ENCODE measurements at regions not wholly inside any gene's neighbourhood (a gene's known extent, or its start where the extent isn't known, plus 50 kb on each side); places are given as distances from the start of the nearest gene placed in this dataset.

DNA sequence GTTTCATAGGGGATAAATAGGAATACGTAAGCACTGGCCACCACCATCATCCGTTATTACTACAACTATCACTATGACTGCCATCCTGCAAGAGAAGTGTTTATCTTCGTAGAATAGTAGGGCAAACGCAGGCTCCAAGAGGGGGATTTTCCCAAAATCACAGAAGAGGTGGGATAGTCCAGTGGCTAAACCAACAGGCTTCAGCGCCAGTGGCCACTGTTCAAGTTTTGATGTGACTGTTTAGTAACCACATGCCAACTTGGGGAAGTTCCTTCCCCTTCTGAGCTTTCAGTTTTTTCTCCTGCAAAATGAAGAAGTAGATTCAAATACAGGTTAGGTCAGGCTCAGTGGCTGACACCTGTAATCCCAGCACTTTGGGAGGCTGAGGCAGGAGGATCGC lies 60.7 kb upstream of the GRIN2A start:
- intact Hi-C loops (cut with DNase I), result no loop called here
- no peak for ATAC-seq

GRCh38 chr16:10245002-10245401 lies 62.8 kb upstream of the GRIN2A start:
- Histone ChIP-seq H3K9me3 (no peaks in the 10 kb centered on the region), H3K27ac (no peak overlapping the region), H3K27me3 (no peaks in the 10 kb centered on the region), H3K4me3 (no peak overlapping the region), H3K36me3 (no peaks in the 10 kb centered on the region), H3K4me1 (no peaks in the 10 kb centered on the region)
- intact Hi-C loops (cut with DNase I), result no loop called here
- DNase-seq (no peak), ATAC-seq (no peak)
- WGBS (ENCODE audit: insufficient coverage, low coverage, low lambda C conversion rate, missing lambda C conversion rate), result 53% methylated on average over 8 of the region's 10 CpGs
- TF ChIP-seq CTCF (IDR thresholded peaks at IDR 0.05), result no peak
- no peak for TF ChIP-seq POLR2A (IDR thresholded peaks at IDR 0.05)

More for the DNA sequence above, 60.7 kb upstream of the GRIN2A start:
- H3K27me3 ChIP-seq, result no peaks in the 10 kb centered on the region
- no peak for DNase-seq
- no peak overlapping the region for H3K4me3 ChIP-seq
- 66% methylated on average over 5 of the region's 6 CpGs for WGBS (ENCODE audit: insufficient coverage, low coverage, low lambda C conversion rate, missing lambda C conversion rate)
- H3K27ac ChIP-seq, result no peak overlapping the region
- H3K4me1 ChIP-seq, result no peaks in the 10 kb centered on the region
- TF ChIP-seq CTCF (IDR thresholded peaks at IDR 0.05) (no peak), POLR2A (IDR thresholded peaks at IDR 0.05) (no peak)
- no peaks in the 10 kb centered on the region for H3K9me3 ChIP-seq
- no peaks in the 10 kb centered on the region for H3K36me3 ChIP-seq

GRCh38 chr16:10250137-10250828 lies 68.1 kb upstream of the GRIN2A start:
- no peaks in the 10 kb centered on the region for H3K9me3 ChIP-seq
- no peaks in the 10 kb centered on the region for H3K4me1 ChIP-seq
- intact Hi-C loops (cut with DNase I), result loop anchor here in 1 of 2 donors (10.0 kb wide), 1 partner anchor 255 kb away; no protein-coding TSS in a partner anchor
- H3K27me3 ChIP-seq, result no peaks in the 10 kb centered on the region
- ATAC-seq (no peak), DNase-seq (no peak)
- H3K27ac ChIP-seq, result no peak overlapping the region
- no peak overlapping the region for H3K4me3 ChIP-seq
- TF ChIP-seq CTCF (IDR thresholded peaks at IDR 0.05), result no peak
- no peak for TF ChIP-seq POLR2A (IDR thresholded peaks at IDR 0.05)
- WGBS (ENCODE audit: insufficient coverage, low coverage, low lambda C conversion rate, missing lambda C conversion rate), result 73% methylated on average over 3 of the region's 12 CpGs
- H3K36me3 ChIP-seq, result no peaks in the 10 kb centered on the region

DNA sequence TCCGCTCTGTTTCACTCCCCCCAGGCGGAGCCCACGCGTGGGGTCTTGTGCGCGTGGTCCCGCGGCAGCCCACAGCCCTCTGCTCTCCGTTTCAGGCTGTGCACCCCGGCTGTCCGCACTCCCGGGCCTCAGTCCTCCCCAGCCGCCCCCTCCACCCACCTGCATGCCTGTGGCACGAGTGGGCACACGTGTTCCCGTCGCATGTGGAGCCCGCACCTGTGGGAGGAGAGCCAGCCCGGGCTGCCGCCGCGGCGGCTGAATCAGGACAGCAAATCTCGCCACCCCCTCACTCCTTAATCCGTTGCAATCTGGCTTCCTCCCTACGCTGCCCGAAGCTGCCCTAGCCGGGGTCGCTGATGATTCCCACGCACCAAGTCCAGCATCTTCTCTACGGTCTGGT lies 69.9 kb upstream of the GRIN2A start:
- Histone ChIP-seq H3K27ac (no peak overlapping the region), H3K4me3 (no peak overlapping the region), H3K4me1 (peaks cover 0 to 6% (median under 1%) of the 10 kb centered on the region in 4 donors), H3K36me3 (no peaks in the 10 kb centered on the region), H3K27me3 (no peaks in the 10 kb centered on the region), H3K9me3 (no peaks in the 10 kb centered on the region)
- TF ChIP-seq POLR2A (IDR thresholded peaks at IDR 0.05) (no peak), CTCF (IDR thresholded peaks at IDR 0.05) (no peak)
- ATAC-seq (no peak), DNase-seq (no peak)
- intact Hi-C loops (cut with DNase I), result loop anchor here in 1 of 2 donors (10.0 kb wide), 1 partner anchor 253 kb away; no protein-coding TSS in a partner anchor
- 91% methylated on average over 18 of the region's 31 CpGs for WGBS (ENCODE audit: insufficient coverage, low coverage, low lambda C conversion rate, missing lambda C conversion rate)
